IPS-NIHi7 (cell line): ENCODE measurements at regions not wholly inside any gene's neighbourhood (a gene's known extent, or its start where the extent isn't known, plus 50 kb on each side); places are given as distances from the start of the nearest gene placed in this dataset.

Experiments
- DNase-seq: peaks from one replicate; pipeline ENCODE4 v3.0.0; 2012; ENCODE audit warnings: mixed read lengths; ENCODE audit errors: extremely low spot score

- DNase-seq = peak; percentile 48
These were observed 162.6 kb upstream of the AKR1E2 start for GRCh38 chr10:4663162-4663992.

GRCh38 chr10:4662576-4663161 is 163.3 kb upstream of the AKR1E2 start:
- no peak for DNase-seq

DNA sequence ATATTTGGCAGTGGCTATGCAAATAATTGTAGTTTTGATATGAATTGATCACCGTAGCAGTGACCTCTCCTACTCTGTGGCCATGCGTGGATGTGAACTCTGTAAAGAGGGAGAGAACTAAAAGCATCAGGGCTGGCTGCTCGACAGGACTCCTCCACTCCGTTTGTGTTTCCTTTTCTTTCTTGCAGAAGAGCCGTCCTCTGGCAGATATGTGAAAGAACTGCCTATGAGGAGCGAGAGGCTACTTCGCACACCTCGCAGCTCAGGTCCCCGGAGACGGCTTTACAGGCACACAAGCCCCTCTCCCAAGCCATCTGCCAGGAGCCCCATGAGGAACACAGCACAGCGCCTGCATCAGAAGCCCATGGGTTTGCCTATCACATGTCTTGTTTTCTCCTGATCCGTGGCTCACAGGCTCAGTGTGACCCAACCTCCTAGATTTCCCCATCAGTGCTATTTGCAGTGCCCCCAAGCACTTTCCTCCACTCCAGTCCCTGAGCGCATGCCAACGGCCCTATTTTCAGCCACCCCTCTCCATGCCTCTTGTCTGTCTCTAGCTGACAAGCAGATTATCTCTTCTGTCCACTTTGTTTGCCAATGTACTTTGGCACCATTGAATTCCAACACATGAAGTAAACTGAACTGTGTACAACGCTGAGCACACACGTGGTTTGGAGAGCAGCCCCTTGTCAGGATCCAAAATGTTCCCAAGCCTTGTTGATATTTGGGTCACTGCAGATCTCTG is 164.3 kb upstream of the AKR1E2 start:
- no peak for DNase-seq

DNA sequence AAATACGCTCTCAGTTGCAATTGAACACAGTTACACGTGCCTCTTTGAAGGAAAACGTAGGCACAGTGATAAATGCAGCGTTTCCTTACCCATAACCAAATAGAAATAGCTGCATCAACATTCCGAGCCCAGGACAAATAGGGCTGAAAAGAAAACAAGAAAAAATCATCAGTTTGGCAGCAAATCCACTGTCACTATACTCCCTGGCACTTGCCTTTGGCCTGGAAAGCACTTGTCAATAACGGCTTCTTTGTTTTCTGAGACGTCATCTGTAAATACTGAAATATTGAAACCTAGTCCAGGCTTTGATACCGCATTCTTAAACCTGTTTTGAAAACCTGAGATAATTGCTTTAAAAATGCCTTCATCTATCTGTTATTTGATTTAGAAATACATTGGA is 167.2 kb upstream of the AKR1E2 start:
- DNase-seq = no peak

GRCh38 chr10:4656576-4657194 is 169.3 kb upstream of the AKR1E2 start:
- DNase-seq = peak; percentile 48

DNA sequence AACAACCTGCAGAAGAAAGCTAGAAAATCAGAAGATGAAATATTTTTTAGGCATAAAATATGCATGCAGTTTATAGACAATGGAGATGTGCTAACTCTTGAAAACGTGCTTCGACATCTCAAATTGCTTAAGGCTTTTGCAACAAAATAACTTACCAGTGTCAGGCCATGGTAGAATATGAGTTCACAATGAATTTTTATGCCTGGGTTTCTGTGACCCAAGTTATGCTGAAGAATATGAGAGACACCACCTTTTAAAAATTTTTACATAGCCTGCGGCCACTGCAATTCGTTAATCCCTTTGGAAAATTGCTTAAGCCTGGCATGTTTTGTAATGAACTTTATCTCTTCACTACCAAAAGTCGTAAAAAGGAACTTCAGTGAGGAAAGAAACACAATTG is 170.1 kb upstream of the AKR1E2 start:
- no peak for DNase-seq

- DNase-seq = no peak
These were observed 170.6 kb upstream of the AKR1E2 start for GRCh38 chr10:4655406-4655805.

- no peak for DNase-seq
These were observed 171.5 kb upstream of the AKR1E2 start for GRCh38 chr10:4654496-4654895.

GRCh38 chr10:4653160-4653559 is 172.8 kb upstream of the AKR1E2 start:
- DNase-seq = peak; percentile 32

DNA sequence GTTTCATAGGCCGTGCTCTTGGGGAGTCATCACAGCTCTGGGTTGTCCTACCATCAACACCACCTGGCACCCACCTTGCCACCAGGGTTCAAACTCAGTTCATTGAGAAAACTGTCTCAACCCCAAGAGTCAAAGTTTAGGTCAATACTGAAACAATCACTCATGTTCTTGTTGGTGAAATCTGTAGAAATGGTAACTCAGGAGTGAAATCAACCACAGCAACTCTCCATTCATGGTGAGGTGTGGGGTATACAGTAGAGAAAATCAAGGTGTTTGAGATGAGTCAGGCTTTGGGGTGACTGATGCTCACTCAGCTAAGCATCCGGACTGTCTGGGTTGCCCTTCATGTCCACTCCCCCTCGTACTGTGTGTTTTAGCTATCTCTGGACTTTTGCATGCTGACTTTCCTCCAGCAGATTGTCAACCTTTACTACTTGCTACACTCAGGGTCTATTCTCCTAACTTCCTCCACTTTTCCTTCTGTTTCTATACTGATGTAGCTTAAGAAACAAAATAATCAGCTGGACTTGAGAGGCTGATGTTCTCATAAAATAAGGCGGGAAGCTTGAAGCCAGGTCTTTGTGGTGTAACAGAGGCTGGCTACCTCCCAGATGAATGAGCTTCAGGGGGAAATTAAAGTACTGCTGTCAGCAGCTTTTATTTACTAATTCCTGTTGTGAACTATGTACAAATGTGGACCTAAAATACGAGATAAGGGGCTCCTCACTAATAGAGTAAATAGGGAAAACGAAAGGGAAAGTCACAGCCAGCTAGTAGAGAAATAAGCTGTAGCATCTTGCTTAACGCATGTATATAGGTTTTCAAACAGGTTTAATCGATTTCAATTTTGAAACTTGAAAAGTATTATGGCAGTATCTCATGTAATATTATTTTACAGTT is 173.6 kb upstream of the AKR1E2 start:
- no peak for DNase-seq

DNA sequence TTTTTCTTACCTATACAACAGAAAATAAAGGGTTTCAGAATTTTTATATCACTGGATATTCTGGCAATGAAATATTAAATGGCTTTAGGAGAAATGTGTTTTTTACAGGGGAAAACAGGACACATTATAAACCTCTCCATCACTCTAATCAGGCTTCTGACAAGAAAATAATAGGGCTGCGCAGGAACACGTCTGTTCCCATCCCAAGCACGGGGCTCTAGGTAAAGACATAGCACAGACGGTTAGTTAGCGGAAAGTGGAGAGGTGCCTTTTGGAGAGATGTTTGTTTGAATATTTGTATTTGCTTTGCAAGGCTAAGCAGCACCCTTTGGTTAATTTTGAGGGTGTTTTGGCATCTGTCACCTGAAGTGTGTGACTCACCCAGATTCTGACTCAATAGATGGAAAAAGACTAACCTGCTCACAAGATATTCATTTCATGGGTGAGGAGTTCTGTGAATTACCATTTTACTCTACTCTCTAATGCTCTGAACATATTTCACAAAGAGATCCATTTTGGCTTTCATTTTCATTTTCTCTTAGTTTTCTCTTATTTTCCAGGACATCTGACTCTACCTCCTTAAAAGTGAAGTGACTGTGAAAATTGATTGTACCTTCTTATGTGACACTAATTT is 174.5 kb upstream of the AKR1E2 start:
- DNase-seq = no peak

DNA sequence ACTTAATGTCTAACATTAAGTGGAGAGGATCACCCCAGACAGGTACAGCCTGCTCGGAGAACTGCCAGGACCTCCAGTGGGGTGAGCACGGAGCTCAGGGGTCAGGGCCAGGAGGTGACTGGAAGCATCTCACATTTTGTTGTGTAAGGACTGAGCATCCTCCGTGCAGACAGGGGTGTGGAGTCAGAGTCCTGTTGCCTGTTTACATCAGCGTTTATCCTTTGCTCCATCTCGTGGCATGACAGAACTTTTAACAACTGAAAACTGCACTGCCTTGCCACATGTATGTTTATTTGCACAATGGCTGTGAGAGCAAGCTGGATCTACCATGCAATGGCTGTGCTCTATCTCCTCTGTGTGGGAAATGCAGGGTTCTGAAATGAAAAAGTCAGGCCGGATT is 175.4 kb upstream of the AKR1E2 start:
- DNase-seq = no peak

DNA sequence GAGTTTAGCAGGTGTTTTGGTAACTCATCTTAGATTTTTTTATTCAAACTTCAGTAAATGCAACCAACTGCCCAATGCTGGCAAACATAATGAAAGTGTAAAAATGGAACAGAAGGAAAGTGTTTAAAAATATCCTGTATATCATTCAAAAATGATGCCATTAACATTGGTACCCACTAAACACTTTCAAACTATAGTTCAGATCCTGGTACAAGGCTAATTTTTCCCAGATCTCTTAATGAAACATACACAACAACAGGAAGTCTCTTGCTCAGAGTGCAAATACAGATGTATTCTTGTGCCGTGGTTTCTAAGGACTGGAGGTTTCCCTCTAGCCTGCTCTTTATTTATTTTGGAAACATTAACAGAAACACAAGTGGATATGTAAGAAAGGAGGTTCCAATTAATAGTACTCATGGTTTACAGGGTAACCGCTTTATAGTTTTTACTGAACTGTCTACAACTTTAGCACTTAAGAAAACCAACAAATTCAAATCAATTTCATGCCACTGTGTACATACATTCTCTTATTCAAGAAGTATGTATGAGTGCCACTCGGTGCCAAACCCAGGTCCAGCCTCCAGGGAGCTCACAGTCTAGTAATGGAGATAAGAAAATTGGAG is 176.0 kb upstream of the AKR1E2 start:
- no peak for DNase-seq

DNA sequence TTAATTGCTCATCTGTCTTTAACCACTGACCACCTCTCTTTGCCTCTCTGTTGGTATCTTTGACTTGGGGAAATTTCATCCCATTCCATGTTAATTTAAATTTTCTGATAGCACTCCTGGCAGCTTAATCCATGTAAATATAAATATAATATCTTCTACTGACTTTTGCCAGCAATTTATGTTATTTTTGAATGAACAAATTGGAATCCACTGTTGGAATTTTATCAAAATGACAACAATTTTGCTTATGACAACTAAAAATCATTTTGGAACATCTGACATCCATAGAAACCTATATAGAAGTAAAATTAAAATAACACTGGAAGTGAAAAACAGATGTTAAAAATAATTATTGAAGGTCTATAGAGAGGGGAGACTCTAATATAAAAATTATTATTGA is 176.5 kb upstream of the AKR1E2 start:
- DNase-seq = no peak

- DNase-seq = no peak
These were observed 177.0 kb upstream of the AKR1E2 start for GRCh38 chr10:4648999-4649398.

DNA sequence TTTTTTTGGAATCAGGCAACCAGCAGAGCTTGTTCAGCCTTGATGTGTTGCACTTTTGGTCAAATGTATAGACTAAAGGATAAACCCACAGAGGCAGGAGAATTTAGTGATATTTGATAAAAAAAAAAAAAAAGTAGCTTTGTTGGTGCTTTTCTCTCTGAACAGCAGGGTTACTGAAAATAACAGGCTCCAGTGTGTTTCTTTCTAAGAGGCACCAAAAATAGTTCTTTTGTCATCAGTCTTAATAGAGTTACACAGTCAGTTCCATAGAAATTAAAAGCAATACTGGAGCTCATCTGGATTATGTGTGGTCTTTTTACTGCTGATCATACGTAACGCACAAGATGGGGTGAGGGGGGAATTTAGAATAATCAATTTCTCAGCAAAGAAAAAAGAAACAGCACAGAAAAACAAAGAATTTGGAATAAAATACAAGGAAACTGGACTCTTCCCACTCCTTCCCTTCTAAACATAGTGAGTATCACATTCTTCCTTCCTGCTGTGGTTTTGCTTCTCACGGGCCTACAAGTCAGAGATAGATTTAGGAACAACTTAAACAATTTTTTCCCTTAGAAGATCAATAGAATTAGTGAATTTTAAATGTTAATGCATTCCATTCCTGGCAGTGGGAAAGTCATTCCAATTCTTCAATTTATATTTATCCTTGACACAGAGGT is 178.8 kb upstream of the AKR1E2 start:
- DNase-seq = no peak

DNA sequence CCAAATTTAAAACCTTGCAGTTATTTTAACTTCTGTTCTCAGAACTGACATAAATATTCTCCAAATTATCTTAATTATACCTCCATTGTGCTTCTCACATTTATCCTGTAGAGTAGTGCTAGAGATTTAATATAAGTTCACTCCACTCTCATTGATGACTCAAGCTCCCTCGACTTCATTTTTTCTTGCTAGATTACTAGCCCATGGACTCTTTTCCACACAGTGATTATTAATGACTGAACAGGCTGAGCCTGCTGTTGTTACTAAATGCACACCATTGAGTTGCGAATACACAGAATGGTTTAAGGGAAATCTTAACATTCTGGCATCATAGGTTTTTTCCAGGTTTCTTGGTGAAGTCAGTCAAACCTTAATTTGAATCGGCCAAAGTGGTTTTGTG is 179.5 kb upstream of the AKR1E2 start:
- no peak for DNase-seq

DNA sequence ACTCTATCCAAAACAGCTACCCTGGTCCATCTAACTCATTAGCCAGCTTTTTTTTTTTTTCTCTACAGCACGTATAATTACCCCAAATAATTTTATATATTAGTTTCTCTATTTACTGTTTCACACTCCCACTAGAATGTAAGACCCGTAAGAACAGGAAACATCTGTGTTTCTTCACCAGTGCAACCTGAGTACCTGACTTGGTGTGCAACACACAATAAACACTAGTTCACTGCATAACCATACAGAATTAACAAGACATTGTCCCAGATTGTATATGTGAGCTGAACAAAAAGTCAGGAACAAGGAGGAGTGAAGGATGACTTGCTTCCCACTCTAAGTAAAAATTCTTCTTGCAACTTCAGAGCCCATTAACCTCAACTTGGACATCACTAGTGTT is 180.2 kb upstream of the AKR1E2 start:
- no peak for DNase-seq

DNA sequence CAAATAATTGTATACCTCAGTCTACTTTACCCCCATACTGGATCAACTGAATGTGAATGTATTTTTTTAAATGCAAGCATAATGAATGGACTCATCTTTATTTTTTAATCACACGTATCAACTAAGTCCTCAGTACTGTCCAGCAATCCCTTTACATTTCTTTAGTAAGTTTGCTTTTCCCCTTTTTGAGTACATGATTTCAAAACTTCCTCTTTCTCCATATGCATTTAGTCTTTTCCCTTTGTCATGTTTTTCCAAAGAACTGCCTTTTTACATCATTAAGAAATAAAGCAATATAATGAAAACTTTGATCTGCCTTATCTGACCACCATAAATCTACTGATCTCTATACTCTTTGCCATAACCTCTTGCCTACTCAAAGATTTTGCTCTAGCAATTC is 182.5 kb upstream of the AKR1E2 start:
- DNase-seq = no peak

DNA sequence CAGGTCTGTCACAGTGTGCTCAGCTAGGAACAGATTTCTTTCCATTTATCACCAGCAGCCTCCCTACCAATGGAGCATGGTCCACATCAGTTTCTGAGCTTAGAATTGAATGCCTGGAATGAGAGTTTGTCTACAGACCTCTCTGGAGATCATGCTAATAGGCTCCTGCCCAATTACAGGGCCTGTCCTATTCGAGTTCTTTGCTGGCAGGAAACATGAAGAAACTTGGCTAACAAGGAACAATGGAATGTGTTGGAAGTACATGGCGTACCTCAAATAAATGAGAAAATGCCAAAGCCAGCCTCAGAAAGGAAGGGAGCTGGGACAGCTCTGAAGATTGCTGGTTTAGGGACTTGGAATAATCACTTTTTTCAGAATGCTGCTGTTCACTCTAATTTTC is 186.0 kb upstream of the AKR1E2 start:
- DNase-seq = no peak
